ENCODE measurements at regions not wholly inside any gene's neighbourhood (a gene's known extent, or its start where the extent isn't known, plus 50 kb on each side); places are given as distances from the start of the nearest gene placed in this dataset.

DNA sequence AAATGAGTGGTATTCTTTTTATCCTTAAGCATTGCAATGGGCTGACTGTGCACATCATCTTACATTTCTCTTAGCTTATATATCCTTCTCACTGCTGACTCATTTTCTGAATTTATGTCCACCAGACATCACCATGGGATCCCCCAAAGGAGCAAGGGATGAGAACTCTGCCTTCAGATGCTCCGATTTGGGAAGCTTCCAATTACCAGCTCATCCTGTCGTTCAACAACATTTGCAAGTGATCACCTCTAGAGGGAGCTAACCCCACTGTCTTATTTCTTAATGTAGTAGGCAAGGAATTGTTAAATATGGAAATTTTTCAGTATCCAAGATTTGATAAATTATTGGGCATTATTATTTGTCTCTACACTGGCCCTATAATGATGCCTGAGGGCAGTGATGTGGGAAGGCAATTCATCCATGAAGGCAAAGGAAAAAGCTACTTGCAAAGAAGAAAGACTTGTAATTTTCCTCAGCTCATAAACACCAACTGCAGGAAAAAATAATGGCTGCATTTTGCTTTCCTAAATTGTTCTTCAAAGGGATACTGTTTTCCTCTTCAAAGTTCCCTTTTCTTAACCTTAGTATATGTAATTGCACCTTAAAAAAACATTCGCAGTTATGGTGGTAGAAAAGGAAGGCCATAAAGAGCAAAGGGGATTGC lies 102.4 kb upstream of the FSHB start:
- TF ChIP-seq, protein P1, sequence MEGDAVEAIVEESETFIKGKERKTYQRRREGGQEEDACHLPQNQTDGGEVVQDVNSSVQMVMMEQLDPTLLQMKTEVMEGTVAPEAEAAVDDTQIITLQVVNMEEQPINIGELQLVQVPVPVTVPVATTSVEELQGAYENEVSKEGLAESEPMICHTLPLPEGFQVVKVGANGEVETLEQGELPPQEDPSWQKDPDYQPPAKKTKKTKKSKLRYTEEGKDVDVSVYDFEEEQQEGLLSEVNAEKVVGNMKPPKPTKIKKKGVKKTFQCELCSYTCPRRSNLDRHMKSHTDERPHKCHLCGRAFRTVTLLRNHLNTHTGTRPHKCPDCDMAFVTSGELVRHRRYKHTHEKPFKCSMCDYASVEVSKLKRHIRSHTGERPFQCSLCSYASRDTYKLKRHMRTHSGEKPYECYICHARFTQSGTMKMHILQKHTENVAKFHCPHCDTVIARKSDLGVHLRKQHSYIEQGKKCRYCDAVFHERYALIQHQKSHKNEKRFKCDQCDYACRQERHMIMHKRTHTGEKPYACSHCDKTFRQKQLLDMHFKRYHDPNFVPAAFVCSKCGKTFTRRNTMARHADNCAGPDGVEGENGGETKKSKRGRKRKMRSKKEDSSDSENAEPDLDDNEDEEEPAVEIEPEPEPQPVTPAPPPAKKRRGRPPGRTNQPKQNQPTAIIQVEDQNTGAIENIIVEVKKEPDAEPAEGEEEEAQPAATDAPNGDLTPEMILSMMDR (conservative IDR thresholded peaks at IDR 0.05; ENCODE audit: low read depth, low read length) = peak; percentile 76
- DNase-seq (ENCODE audit: low read depth) = no peak
- no peak overlapping the region for H3K4me3 ChIP-seq (ENCODE audit: low read length)

DNA sequence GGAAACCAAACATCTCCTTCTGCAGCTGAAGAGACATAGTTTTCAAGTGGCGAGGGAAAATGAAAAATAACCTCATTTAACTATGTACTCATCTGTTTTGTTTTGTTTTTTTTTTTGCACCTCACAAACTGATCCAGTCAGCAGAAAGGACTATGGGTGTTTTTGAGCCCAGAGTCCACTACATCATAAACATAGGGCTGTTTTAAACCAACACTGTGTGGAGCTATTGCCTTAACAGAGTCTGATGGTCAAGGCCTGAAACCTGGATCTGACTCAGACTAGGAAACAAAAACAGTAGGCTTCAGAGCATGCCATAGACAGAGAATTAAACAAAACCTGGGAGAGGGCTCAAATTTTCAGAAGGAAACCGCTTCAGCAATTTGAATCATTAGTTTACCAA lies 99.3 kb upstream of the FSHB start:
- H3K4me3 ChIP-seq (ENCODE audit: low read length) = no peak overlapping the region
- no peak for DNase-seq (ENCODE audit: low read depth)
- TF ChIP-seq, protein P1 (conservative IDR thresholded peaks at IDR 0.05; ENCODE audit: low read depth, low read length) = peak; percentile 39

DNA sequence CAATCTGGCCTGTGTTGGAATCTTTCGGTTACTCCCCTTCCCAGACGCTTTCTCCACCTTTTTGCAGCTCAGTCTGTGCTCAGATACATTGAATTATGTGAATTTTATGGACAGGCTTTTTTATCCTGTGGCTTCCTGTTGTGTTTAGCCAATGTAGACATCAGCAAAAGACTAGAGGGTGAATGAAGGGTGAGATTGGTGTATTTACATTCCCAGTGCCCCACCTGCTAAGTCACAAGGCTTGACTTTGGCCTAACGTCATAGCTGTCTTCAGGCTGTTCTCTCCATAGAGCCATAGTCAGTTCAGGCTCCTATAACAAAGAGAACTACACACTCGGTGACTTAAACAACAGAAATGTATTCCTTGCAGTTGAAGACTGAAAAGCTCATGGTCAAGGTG lies 97.5 kb upstream of the FSHB start:
- no peak for DNase-seq (ENCODE audit: low read depth)
- TF ChIP-seq, protein P1 (conservative IDR thresholded peaks at IDR 0.05; ENCODE audit: low read depth, low read length) = no peak
- H3K4me3 ChIP-seq (ENCODE audit: low read length) = no peak overlapping the region

DNA sequence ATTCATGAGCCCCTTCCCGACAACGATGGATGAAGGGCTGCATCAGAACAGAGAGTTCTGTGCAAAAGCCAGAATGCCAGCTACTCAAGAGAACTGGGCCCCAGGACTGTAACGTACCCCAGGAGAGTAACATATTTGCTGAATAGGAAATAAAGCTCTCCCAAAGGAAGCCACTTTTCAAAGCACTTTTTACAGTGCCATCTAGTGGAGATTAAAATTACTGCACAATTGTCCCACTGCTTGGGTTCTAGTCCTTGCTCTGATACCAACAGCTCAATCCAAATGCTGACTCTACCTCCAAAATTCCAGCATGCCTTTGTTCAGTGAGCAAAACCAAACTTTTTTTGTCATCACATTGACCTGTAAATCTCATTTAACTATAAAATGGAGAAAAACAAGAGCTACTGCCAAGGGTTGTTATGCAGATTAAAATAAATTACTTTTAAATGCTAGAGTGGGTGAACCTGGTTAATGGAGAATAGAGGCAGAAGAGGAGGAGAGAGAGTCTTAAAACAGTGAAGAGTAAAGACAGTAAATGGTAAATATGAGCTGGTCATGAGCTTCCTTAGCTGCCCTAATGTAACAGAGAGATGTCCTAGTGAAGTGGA lies 87.6 kb upstream of the FSHB start:
- H3K4me3 ChIP-seq (ENCODE audit: low read length) = no peak overlapping the region
- TF ChIP-seq, protein P1 (conservative IDR thresholded peaks at IDR 0.05; ENCODE audit: low read depth, low read length) = peak; percentile 75
- no peak for DNase-seq (ENCODE audit: low read depth)

DNA sequence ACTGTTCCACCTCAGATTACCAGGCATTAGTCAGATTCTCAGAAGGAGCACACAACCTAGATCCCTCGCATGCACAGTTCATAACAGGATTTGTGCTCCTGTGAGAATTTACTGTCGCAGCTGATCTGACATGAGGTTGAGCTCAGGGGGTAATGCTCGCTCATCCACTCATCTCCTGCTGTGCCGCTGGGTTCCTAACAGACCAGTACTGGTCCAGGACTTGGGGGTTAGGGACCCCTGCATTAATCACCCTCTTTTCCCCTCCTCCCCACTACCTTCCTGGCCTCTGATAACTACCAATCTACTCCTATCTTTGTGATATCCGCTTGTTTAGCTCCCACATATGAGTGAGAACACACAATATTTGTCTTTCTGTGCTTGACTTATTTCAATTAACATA lies 83.5 kb upstream of the FSHB start:
- no peak for DNase-seq (ENCODE audit: low read depth)
- TF ChIP-seq, protein P1 (conservative IDR thresholded peaks at IDR 0.05; ENCODE audit: low read depth, low read length) = no peak
- H3K4me3 ChIP-seq (ENCODE audit: low read length) = no peak overlapping the region

DNA sequence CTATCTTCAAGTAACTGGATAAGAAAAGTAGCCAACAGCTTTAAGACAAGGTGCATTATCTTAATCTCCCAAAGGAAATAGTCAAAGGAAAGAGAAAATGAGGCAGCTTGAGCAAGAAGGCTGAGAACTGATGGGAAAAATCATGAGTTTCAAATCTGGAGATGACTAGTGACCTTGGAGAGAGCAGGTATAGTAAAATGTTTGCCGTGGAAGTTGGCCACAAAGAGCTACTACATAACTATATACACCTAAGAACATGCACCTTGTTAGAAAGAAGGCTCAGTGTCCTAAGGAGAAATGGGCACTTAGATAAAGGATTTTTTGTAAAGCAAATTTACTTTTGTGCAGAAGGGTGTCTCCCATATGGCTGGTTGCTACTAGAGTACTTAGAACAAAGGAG lies 80.8 kb upstream of the FSHB start:
- TF ChIP-seq, protein P1 (conservative IDR thresholded peaks at IDR 0.05; ENCODE audit: low read depth, low read length) = no peak

DNA sequence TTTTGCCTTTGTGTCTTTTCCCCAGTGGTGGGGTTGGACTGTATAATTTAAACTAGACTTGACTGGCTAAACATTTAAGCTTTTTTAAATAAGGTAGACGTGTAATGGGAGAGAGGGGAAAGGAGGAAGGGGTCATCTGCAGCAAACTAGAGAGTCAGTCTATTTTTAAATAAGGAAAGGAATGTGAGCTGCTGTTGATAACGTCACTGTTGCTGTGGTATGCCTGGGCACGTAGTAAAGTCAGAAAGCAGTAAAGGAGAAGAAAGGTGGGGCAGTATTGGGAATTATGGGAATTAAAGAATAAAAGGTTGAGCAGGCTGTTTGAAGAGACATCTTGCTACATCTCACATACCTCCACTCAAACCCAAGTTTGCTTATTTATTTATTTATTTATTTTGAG lies 80.4 kb upstream of the FSHB start:
- no peak overlapping the region for H3K4me3 ChIP-seq (ENCODE audit: low read length)
- TF ChIP-seq, protein P1 (conservative IDR thresholded peaks at IDR 0.05; ENCODE audit: low read depth, low read length) = no peak
- DNase-seq (ENCODE audit: low read depth) = no peak

More for the DNA sequence above, 80.8 kb upstream of the FSHB start:
- DNase-seq (ENCODE audit: low read depth) = no peak
- H3K4me3 ChIP-seq (ENCODE audit: low read length) = no peak overlapping the region
